HG02623 (cell line): ENCODE measurements at regions not wholly inside any gene's neighbourhood (a gene's known extent, or its start where the extent isn't known, plus 50 kb on each side); places are given as distances from the start of the nearest gene placed in this dataset.
A peak's percentile ranks its signal among the peaks of the same experiment; 100 is the strongest.

Source experiments
- ATAC-seq: cut with Tn5 transposase; IDR thresholded peaks from one replicate; pipeline ENCODE4 v1.9.1; 2021; ENCODE audit warnings: moderate library complexity; ENCODE audit not compliant: unreplicated experiment

DNA sequence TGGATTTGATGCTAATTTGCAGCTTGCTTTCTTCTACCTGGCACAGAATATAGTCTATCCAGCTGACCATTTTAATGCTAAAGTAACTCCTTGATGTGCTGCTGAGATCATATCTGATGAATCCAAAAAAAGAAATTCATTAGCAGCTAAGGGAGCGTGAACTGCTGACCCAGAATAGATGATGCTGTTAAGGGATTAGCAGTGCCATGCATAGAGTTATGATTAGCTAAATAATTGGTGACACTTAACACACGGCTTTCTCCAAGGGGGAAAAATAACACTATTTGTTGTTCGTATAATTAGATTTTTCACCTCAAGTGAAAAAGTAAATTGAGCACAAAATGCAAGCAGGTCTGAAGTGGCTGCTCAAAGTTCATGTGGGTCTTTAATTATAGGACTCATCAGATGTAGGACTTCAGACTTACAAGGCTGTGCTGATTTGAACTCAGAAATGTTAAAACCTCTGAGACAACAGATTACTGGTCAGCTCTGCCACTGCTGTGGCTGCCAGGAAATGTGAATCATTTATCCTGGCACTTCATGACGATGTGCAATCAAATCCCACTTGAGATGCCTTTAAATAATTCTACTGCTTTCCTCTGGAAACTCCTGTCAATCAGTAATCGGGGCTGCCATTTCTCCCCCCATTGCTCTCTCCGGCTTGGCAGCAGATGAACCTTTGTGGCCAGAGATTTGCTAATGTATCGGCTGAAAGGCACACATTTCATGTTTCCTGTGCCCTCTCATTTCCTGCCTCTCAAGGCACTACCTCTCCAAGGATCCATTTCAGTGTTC is 291.6 kb upstream of the C9orf72 start:
- ATAC-seq: no peak

DNA sequence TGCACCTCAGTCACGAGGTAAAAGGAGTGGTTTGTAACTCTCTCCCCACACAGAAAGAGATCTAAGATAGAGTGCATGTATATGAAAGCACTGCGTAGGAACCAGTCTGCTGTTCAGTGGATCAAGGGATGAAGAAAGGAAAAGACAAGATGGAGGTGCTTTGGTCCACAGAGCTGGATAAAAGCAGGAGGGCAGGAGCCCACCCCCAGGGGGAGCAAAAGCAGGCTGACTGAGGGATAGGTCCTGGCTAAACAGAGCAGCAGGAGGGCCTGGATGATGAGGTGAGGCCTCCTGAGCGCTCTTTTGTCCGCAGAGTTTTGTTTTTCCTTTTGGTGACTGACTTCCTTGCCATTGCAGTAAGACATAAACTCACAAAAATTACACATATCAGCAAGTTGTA is 293.5 kb upstream of the C9orf72 start:
- no peak for ATAC-seq

DNA sequence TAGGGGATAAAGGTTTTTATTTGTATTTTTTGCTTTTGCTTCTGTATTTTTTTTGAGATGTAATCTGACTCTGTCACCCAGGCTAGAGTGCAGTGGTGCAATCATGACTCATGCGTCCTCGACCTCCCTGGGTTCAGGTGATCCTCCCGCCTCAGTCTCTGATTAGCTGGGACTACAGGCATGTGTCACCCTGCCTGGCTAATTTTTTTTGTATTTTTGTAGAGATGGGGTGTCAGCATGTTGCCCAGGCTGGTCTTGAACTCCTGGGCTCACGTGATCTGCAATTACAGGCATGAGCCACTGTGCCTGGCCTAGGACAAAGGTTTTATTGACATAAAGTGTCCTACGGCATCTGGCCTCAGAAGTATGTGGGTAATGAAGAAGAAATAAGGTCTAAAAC is 297.1 kb upstream of the C9orf72 start:
- ATAC-seq: no peak

DNA sequence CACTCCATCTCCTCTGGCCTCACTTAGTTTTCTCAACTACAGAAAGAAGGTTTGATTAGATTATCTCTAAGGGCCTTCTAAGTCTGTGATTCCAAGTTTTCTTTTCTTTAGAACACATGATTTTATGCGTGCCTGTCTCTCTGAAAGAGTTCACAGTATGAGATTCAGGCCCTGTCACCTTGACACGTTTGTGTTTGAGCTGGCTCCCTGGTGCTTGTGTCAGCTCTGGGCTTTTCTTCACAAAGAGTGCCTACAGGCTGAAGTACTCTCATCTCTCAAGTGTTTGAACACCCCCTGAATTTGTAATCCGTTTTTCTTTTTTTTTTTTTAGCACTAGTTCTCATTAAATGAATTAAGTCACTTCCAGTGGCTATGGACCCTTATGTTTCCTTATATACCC is 306.9 kb upstream of the C9orf72 start:
- ATAC-seq: no peak

- ATAC-seq: no peak
Measured at GRCh38 chr9:27880635-27881034, 307.4 kb upstream of the C9orf72 start.

GRCh38 chr9:27888661-27889295 is 315.5 kb upstream of the C9orf72 start:
- ATAC-seq: peak; percentile 99

GRCh38 chr9:27924502-27924901 is 351.2 kb upstream of the C9orf72 start:
- ATAC-seq: no peak

GRCh38 chr9:27925815-27926214 is 352.5 kb upstream of the C9orf72 start:
- ATAC-seq: no peak

DNA sequence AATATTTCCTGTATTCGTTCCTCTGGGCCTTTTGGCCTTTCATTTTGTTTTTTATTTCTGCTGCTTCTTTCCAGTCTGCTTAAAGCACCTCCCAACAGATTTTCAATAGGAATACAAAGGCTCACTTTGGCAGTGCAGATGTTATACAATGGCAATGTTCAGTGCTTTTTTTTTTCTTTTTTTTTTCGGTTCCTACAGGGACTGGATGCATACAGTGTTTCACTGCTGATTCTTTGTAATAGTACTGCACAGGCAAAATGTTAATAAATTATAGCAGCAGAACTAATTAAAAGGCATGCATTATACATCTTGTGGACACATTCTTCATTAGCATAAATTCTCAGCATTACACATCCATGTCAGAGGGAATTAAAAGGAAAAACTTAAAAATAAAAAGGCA is 356.6 kb upstream of the C9orf72 start:
- no peak for ATAC-seq

DNA sequence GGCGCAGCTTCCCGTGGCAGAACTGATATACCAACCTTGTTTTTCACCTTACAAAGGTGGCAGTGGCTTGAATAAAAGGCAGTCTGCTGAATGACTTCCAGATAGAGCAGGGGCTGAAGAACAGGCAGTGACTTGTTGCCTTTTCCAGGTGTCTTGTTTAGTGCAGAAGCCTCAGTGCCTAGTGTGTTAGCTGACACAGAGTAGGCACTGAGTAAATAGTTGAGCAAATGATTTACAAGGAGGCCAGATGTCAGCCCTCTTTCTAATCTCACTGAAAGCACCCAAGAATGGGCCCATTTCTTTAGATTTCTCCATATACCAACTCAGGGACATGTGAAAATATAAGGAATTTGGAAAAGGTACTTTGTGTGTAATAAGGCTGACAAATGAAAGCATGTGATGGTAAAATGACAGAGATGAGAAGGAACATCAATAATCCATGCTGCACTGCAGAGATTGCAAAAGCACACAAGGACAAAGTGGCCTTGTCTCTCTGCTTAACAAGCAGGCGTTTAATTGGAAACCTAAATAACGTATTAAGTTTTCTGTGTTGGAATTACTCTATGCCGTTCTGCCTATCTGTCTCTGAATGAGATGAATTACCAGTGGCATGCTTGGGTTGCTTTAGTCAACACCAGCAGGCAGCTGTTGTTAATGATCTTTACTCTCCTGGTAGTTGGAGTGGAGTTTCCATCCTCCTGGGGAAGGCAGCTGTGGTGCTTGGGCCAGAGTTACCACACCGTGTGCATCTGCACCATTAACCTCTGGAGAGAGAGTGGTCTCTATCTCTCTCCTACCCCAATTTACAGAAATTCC is 360.1 kb upstream of the C9orf72 start:
- no peak for ATAC-seq

GRCh38 chr9:27934471-27934870 is 361.2 kb upstream of the C9orf72 start:
- no peak for ATAC-seq

DNA sequence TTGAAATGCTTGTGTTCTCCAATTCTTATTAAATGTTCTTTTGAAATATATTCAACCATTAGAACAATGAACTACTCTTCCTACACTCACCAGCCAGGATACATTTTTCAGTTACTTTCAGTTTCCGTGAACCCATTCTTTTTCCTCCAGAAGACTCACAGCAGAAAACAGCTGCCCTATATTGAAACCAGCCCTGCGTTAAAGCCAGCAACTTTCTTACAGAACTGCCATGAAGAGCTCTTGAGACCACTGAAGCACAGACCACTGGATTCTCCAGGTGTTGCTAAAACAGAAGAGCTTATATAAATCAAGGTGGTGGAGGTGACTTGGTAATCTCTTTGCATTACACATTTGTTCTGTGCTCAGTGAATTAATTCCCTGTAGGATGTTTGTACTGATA is 365.9 kb upstream of the C9orf72 start:
- no peak for ATAC-seq

DNA sequence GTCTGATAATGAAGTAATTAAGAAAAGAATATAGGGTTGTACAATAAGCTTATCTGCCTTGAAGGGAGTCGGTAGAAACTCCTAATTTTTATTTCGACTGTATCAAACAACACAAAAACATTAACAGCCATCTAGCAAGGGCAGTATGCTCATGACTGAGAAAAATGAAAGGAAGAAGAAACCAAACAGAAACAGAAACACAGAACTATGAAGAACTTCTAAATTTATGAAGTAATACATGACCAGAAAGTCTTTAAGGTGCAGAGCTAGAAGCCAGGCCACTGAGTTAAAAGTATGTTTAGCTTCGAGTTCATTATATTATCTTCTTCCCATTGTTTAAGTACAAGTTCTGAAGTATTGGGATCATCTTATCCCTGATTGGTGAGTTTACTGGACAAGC is 367.3 kb upstream of the C9orf72 start:
- no peak for ATAC-seq

- ATAC-seq: no peak
Measured at GRCh38 chr9:27943501-27943900, 370.2 kb upstream of the C9orf72 start.

DNA sequence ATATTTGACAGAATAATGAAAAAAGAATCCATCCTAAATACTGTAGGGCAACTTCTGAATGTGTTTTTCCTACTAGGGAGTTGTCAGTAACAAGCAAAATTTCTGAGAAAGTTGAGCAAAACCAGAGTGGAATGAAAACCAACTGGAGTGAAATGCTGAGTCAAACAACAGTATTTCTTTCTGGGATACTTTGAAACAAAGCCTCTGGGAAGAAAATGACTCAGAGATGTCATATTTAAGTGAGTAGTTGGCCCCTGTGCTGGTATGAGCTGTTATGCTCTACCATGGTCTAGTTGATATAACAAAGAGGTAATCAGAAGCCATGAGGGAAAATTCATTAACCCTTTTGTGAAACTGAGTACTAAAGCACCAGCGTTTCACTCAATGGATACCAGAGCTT is 372.1 kb upstream of the C9orf72 start:
- ATAC-seq: no peak

GRCh38 chr9:27950382-27950781 is 377.1 kb upstream of the C9orf72 start:
- no peak for ATAC-seq

GRCh38 chr9:27954858-27955257 is 381.6 kb upstream of the C9orf72 start:
- no peak for ATAC-seq

- no peak for ATAC-seq
Measured at GRCh38 chr9:27963836-27964235, 390.6 kb upstream of the C9orf72 start.

DNA sequence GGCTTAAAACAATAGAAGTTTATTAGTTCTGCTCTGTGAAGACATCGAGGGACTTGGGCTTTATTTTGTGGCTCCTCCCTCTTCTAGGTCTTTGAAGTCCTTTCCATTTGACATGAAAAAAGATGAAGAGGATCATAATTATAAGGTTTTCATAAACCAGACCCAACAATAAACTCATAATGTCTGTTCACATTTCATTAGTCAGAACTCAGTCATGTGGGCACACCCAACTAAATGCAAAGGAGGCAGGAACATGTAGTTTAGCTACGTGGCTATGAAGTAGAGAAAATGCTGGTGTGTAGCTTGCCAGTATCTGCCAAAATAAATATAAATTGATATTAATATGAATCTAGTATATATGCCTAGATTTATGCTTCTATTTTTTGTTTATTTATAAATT is 393.9 kb upstream of the C9orf72 start:
- no peak for ATAC-seq

- no peak for ATAC-seq
Measured at GRCh38 chr9:27977931-27978330, 404.6 kb upstream of the C9orf72 start.

GRCh38 chr9:27985714-27986113 is 412.4 kb upstream of the C9orf72 start:
- no peak for ATAC-seq

DNA sequence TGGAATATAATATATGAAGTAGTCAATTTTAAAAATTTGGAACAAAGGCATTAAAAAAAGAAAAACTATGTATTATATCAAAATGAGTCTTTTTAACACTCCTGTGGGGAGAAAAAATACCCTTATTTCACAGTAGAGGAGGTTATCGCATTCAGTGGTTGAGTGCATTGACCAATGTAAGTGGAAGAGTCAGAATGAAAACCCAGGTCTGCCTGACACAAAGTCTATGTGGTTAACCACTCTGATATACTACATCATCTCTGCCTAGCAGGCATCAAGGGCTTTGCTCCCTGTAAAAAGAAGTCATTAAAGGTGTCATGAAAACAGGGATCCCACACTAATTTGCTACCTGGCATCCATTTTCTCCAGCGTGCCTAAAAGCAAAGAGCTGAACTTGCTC is 417.2 kb upstream of the C9orf72 start:
- peak; percentile 76 for ATAC-seq
